GM20000 (cell line): ENCODE measurements at regions not wholly inside any gene's neighbourhood (a gene's known extent, or its start where the extent isn't known, plus 50 kb on each side); places are given as distances from the start of the nearest gene placed in this dataset.
"Not testable (repeated sequence)": the region's sequence is repeated elsewhere in the genome, so short reads cannot be mapped to it uniquely, and the experiment has no call there.

Experiments
- DNase-seq: peaks from one replicate; pipeline ENCODE4 v3.0.0; 2012; ENCODE audit warnings: low spot score
- CTCF ChIP-seq: IDR thresholded peaks from 2 replicates; pipeline ENCODE4 v1.5.1; 2012; ENCODE audit warnings: mild to moderate bottlenecking, control low read depth; ENCODE audit errors: extremely low read depth, missing control alignments

- no peak for TF ChIP-seq CTCF
- no peak for DNase-seq
Observed at GRCh38 chr7:81062755-81063154, 143.9 kb upstream of the SEMA3C start.

GRCh38 chr7:81057469-81057868 is 138.6 kb upstream of the SEMA3C start:
- not testable (repeated sequence) for DNase-seq

- no peak for DNase-seq
Observed at GRCh38 chr7:81053623-81054022, 134.8 kb upstream of the SEMA3C start.

GRCh38 chr7:81051811-81052413 is 133.1 kb upstream of the SEMA3C start:
- TF ChIP-seq CTCF: no peak
- DNase-seq: no peak

More at GRCh38 chr7:81053623-81054022, 134.8 kb upstream of the SEMA3C start:
- TF ChIP-seq CTCF: no peak

GRCh38 chr7:81045491-81046030 is 126.7 kb upstream of the SEMA3C start:
- TF ChIP-seq CTCF: no peak
- no peak for DNase-seq

GRCh38 chr7:81042646-81043045 is 123.8 kb upstream of the SEMA3C start:
- DNase-seq: not testable (repeated sequence)

- DNase-seq: no peak
- no peak for TF ChIP-seq CTCF
Observed at GRCh38 chr7:81040496-81040895, 121.6 kb upstream of the SEMA3C start.

GRCh38 chr7:81036871-81037270 is 118.0 kb upstream of the SEMA3C start:
- DNase-seq: no peak

More at GRCh38 chr7:81036871-81037270, 118.0 kb upstream of the SEMA3C start:
- TF ChIP-seq CTCF: no peak
